Fibroblast of mammary gland (primary cell): ENCODE measurements at regions not wholly inside any gene's neighbourhood (a gene's known extent, or its start where the extent isn't known, plus 50 kb on each side); places are given as distances from the start of the nearest gene placed in this dataset.
"Not testable (repeated sequence)": the region's sequence is repeated elsewhere in the genome, so short reads cannot be mapped to it uniquely, and the experiment has no call there.

Source experiments
- DNase-seq: peaks from one replicate; pipeline ENCODE4 v3.0.0-alpha.2; 2010; ENCODE audit warnings: low read depth
- H3K4me3 ChIP-seq: 2 replicates; pipeline ENCODE4 v1.5.1; 2011; ENCODE audit warnings: low read depth, mild to moderate bottlenecking, low read length, moderate library complexity; ENCODE audit not compliant: control insufficient read depth
- TF ChIP-seq, protein P1 (sequence below): conservative IDR thresholded peaks from 2 replicates; pipeline ENCODE4 v1.5.1; 2011; ENCODE audit warnings: low read depth, low read length, inconsistent platforms; ENCODE audit not compliant: control insufficient read depth, insufficient read depth

DNA sequence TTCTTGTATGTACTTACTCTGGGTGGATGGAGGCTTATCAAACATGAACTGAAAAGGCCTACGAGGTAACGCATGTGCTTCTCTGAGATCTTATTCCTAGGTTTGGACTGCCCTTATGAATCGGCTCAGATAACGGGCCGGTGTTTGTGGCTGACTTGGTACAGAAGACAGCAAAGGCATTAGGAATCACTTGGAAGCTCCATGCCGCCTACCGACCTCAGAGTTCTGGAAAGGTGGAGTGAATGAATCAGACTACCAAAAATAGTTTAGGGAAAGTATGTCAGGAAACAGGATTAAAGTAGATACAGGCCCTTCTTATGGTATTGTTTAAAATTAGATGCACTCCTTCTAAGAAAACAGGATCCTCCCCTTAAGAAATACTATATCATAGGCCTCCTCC lies 172.4 kb upstream of the PCDH9 start:
- DNase-seq, result no peak
- TF ChIP-seq, protein P1, sequence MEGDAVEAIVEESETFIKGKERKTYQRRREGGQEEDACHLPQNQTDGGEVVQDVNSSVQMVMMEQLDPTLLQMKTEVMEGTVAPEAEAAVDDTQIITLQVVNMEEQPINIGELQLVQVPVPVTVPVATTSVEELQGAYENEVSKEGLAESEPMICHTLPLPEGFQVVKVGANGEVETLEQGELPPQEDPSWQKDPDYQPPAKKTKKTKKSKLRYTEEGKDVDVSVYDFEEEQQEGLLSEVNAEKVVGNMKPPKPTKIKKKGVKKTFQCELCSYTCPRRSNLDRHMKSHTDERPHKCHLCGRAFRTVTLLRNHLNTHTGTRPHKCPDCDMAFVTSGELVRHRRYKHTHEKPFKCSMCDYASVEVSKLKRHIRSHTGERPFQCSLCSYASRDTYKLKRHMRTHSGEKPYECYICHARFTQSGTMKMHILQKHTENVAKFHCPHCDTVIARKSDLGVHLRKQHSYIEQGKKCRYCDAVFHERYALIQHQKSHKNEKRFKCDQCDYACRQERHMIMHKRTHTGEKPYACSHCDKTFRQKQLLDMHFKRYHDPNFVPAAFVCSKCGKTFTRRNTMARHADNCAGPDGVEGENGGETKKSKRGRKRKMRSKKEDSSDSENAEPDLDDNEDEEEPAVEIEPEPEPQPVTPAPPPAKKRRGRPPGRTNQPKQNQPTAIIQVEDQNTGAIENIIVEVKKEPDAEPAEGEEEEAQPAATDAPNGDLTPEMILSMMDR, result no peak

DNA sequence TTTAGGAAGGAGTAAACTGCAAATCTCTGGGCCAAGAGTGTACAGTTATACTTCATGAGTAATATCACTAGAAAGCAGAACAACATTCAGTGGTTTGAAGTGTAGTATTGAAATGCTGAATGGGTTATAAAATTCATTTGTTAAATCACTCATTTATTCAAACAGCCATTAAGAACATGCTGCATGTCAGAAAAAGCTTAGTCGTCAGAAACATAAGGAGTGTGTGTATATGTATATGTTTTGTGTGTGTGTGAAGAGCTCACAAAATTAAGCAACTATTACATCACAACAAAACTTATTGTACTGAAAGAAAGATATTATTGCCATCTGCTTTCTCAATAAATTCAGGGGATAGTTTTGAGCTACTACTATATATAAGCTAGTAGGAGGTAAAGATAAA lies 165.4 kb upstream of the PCDH9 start:
- no peak overlapping the region for H3K4me3 ChIP-seq
- no peak for DNase-seq
- TF ChIP-seq, protein P1, result no peak

More for the DNA sequence above, 172.4 kb upstream of the PCDH9 start:
- H3K4me3 ChIP-seq, result no peak overlapping the region

DNA sequence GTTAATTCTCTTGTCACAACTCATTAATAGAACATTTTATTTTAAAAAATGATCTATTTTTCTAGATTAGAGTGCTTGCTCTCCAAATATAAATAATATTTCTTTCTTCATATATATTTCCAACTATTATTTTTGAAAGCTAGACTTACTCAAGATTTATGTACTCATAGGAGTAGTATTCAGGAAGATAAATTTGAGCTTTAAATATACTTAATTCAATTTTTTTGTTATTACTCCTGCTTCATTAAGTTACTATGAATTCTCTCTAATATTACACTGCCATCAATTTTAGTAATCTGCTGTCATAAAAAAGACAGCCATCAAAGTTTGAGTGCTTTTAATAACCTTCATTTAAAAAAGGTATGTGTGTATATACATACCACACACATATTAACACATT lies 161.9 kb upstream of the PCDH9 start:
- H3K4me3 ChIP-seq, result no peak overlapping the region
- DNase-seq, result no peak
- TF ChIP-seq, protein P1, result no peak

DNA sequence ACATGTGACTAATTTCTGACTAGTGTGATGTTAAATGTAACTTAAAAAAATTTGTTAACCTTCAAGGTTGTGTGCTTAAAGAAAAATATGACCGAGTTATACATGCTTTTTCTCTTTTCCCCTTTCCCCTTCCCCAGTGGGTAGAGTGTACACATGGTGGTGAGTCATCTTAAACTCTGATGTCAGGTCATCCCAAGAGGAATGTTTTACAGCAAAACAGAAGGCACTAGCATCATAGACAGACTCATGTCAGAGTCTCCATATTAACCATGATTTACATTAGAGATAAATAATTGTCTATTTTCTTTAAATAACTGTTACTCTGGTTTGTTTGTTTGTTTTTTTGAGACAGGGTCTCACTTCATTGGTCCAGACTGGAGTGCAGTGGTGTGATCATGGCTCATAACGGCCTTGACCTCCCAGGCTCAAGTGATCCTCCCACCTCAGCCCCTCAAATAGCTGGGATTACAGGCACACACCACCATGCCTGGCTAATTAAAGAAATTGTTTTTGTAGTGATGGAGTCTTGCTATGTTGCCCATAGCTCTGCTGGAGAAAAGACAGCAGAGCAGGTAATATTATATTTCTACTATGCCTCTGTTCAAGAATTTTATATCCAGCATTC lies 160.4 kb upstream of the PCDH9 start:
- peak; percentile 88 for DNase-seq
- no peak overlapping the region for H3K4me3 ChIP-seq
- TF ChIP-seq, protein P1, result no peak

DNA sequence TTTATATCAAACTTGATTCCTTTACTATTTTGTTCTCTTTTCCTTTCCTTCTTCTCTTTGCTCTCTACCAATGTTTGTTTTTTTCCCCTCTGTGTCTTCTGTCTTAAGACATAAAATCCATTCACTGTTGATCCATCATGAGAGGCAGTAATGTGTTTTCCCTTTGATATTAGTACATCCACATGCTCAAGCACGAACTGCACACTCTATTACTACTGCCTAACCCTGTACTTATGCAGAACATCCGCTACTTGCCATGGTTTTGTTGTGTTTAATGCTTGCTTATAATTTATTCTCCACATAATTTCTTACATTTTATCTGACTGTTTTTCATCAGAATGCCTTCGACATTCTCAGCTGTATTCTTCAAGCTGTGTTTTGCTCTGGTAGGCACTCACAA lies 159.0 kb upstream of the PCDH9 start:
- TF ChIP-seq, protein P1, result no peak
- H3K4me3 ChIP-seq, result no peak overlapping the region
- no peak for DNase-seq

DNA sequence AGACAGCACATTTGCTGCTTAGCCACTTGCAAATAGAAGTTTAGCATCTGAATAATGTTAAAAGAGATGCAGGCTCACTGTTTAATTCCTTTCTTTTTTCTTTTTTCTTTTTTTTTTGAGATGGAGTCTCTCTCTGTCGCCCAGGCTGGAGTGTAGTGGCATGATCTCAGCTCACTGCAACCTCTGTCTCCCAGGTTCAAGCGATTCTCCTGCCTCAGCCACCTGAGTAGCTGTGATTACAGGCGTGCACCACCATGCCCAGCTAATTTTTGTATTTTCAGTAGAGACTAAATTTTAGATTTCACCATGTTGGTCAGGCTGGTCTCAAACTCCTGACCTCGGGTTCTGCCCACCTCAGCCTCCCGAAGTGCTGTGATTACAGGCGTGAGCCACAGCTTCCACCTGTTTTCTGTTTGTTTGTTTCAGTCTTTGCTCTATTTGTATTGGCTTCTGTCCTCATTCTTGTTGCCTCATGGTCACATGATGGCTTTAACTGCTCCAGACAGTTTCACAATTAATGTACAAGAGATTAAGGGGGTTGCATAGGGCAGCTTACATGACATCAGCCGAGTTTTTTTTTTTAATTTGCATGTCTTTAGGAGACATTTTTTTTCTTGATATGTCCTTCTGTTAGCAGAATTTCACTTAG lies 153.1 kb upstream of the PCDH9 start:
- DNase-seq, result peak; percentile 77
- H3K4me3 ChIP-seq, result not testable (repeated sequence)

DNA sequence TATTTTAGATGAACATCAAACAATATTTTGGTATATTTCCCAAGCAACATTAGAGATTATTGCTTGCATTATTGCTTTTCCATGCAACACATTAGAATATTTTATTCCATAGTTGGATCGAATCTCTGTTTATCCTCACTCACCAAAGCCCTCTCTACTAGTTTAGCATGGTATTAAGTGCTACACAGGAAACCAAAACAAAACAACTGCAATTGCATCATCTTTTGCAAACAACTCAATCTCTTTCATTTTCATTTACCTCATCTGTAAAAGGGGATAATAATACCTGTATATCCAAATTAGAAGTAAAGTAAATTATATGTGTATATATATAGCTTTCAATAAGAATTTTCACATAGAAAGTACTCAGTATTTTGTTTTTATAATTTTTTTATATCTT lies 147.8 kb upstream of the PCDH9 start:
- H3K4me3 ChIP-seq, result no peak overlapping the region
- DNase-seq, result no peak
- TF ChIP-seq, protein P1, result no peak
